ENCODE measurements at regions not wholly inside any gene's neighbourhood (a gene's known extent, or its start where the extent isn't known, plus 50 kb on each side); places are given as distances from the start of the nearest gene placed in this dataset.

DNA sequence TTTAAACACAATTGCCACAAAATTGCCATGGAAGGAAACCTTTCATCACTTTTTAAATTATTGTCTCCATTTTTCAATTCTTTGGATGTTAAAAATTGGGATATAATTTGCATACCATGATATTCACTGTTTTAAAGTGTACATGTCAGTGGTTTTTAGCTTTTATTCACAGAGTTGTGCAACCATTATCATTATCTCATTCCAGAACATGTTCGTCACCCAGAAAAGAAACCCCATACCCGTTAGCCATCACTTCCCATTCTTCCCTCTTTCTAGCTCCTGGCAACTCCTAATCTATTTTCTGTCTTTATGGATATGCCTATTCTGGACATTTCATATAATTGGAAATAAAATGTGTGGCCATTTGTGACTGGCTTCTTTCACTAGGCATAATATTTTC is 260.3 kb upstream of the FERD3L start:
- H3K27ac ChIP-seq (ENCODE audit: low read length in 2 of 2), result no peak overlapping the region
- no peaks in the 10 kb centered on the region for H3K4me1 Mint-ChIP-seq
- TF ChIP-seq EZH2 (IDR thresholded peaks at IDR 0.05; ENCODE audit: borderline replicate concordance, insufficient read depth, low read depth, low read length, poor library complexity, severe bottlenecking), result no peak
- TF ChIP-seq, protein P1, sequence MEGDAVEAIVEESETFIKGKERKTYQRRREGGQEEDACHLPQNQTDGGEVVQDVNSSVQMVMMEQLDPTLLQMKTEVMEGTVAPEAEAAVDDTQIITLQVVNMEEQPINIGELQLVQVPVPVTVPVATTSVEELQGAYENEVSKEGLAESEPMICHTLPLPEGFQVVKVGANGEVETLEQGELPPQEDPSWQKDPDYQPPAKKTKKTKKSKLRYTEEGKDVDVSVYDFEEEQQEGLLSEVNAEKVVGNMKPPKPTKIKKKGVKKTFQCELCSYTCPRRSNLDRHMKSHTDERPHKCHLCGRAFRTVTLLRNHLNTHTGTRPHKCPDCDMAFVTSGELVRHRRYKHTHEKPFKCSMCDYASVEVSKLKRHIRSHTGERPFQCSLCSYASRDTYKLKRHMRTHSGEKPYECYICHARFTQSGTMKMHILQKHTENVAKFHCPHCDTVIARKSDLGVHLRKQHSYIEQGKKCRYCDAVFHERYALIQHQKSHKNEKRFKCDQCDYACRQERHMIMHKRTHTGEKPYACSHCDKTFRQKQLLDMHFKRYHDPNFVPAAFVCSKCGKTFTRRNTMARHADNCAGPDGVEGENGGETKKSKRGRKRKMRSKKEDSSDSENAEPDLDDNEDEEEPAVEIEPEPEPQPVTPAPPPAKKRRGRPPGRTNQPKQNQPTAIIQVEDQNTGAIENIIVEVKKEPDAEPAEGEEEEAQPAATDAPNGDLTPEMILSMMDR (IDR thresholded peaks at IDR 0.05), result no peak
- no peak overlapping the region for H3K9ac ChIP-seq (ENCODE audit: low read length)
- no peaks in the 10 kb centered on the region for H3K79me2 ChIP-seq (ENCODE audit: control insufficient read depth, insufficient read depth, low read length)
- intact Hi-C loops (cut with micrococcal nuclease), result no loop called here
- H3K4me2 ChIP-seq (replicated peaks; ENCODE audit: low read depth, low read length, poor library complexity, severe bottlenecking), result no peak overlapping the region
- H3K4me3 Mint-ChIP-seq, result no peak overlapping the region
- H3K36me3 ChIP-seq (replicated peaks in 1 of 2; ENCODE audit: control extremely low read depth in 1 of 2, control insufficient read depth in 1 of 2, extremely low read depth in 1 of 2, insufficient read depth in 2 of 2, low read length in 1 of 2), result no peaks in the 10 kb centered on the region
- no peak for DNase-seq
- no peak overlapping the region for H3K4me3 ChIP-seq (ENCODE audit: control extremely low read depth in 1 of 5, extremely low read depth in 1 of 5, insufficient read depth in 1 of 5, low read depth in 2 of 5, low read length in 4 of 5)
- H3K9me3 Mint-ChIP-seq (ENCODE audit: insufficient read depth), result no peaks in the 10 kb centered on the region
- no CpG with 5 or more reads among the region's 2 CpGs for WGBS (ENCODE audit: insufficient coverage)
- ChIA-PET CTCF (no interaction called here), POLR2A (no interaction called here)
- H3K27ac Mint-ChIP-seq, result no peak overlapping the region
- H3K4me1 ChIP-seq (ENCODE audit: control insufficient read depth in 2 of 2, insufficient read depth in 2 of 2, low read length in 2 of 2), result no peaks in the 10 kb centered on the region
- no peaks in the 10 kb centered on the region for H3K9me3 ChIP-seq (ENCODE audit: control extremely low read depth in 1 of 3, control insufficient read depth in 2 of 3, insufficient read depth in 1 of 3, low read length in 2 of 3)
- no peaks in the 10 kb centered on the region for H3K27me3 ChIP-seq (replicated peaks in 1 of 4; ENCODE audit: control extremely low read depth in 1 of 4, control insufficient read depth in 3 of 4, insufficient read depth in 4 of 4, low read length in 3 of 4)
- no peak overlapping the region for H2AFZ ChIP-seq (ENCODE audit: insufficient read depth, low read depth, low read length, poor library complexity, severe bottlenecking)
- no peak for ATAC-seq (ENCODE audit: low read depth)
- no peaks in the 10 kb centered on the region for H3K27me3 Mint-ChIP-seq
- H4K20me1 ChIP-seq (ENCODE audit: control insufficient read depth, insufficient read depth, low read length, poor library complexity, severe bottlenecking), result no peaks in the 10 kb centered on the region

DNA sequence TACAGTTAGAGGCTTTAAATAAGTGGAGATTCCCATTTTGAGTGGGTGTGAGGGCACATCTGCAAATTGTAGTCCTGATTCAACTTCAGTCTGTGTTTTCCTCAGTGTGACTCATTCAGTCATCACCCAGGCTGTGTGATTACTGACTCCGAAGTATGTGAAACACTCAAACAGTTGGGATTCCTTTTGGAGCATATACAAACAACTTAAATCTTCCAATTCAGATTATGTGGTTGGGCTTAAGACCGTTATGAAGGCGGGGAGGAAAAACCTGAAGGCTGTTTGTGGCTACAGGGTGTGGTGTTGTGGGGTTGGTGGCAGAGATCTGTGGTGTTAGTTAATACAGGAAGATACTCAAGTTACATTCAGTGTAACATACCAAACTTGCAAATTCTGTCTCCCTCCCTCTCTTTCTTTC is 259.7 kb upstream of the FERD3L start:
- Mint-ChIP-seq H3K27me3 (no peaks in the 10 kb centered on the region), H3K9me3 (ENCODE audit: insufficient read depth) (no peaks in the 10 kb centered on the region), H3K27ac (no peak overlapping the region), H3K4me1 (no peaks in the 10 kb centered on the region), H3K4me3 (no peak overlapping the region)
- POLR2A ChIA-PET, result no interaction called here
- no peaks in the 10 kb centered on the region for H4K20me1 ChIP-seq (ENCODE audit: control insufficient read depth, insufficient read depth, low read length, poor library complexity, severe bottlenecking)
- no peaks in the 10 kb centered on the region for H3K27me3 ChIP-seq (replicated peaks in 1 of 4; ENCODE audit: control extremely low read depth in 1 of 4, control insufficient read depth in 3 of 4, insufficient read depth in 4 of 4, low read length in 3 of 4)
- no peak overlapping the region for H3K27ac ChIP-seq (ENCODE audit: low read length in 2 of 2)
- no peaks in the 10 kb centered on the region for H3K79me2 ChIP-seq (ENCODE audit: control insufficient read depth, insufficient read depth, low read length)
- CTCF ChIA-PET, result no interaction called here
- ATAC-seq (ENCODE audit: low read depth) (no peak), DNase-seq (no peak)
- H3K9me3 ChIP-seq (ENCODE audit: control extremely low read depth in 1 of 3, control insufficient read depth in 2 of 3, insufficient read depth in 1 of 3, low read length in 2 of 3), result no peaks in the 10 kb centered on the region
- H3K4me2 ChIP-seq (replicated peaks; ENCODE audit: low read depth, low read length, poor library complexity, severe bottlenecking), result no peak overlapping the region
- no peak overlapping the region for H3K4me3 ChIP-seq (ENCODE audit: control extremely low read depth in 1 of 5, extremely low read depth in 1 of 5, insufficient read depth in 1 of 5, low read depth in 2 of 5, low read length in 4 of 5)
- no peak overlapping the region for H3K9ac ChIP-seq (ENCODE audit: low read length)
- no peak overlapping the region for H2AFZ ChIP-seq (ENCODE audit: insufficient read depth, low read depth, low read length, poor library complexity, severe bottlenecking)
- TF ChIP-seq EZH2 (IDR thresholded peaks at IDR 0.05; ENCODE audit: borderline replicate concordance, insufficient read depth, low read depth, low read length, poor library complexity, severe bottlenecking), result no peak
- TF ChIP-seq, protein P1 (IDR thresholded peaks at IDR 0.05), result no peak
- no peaks in the 10 kb centered on the region for H3K36me3 ChIP-seq (replicated peaks in 1 of 2; ENCODE audit: control extremely low read depth in 1 of 2, control insufficient read depth in 1 of 2, extremely low read depth in 1 of 2, insufficient read depth in 2 of 2, low read length in 1 of 2)
- WGBS (ENCODE audit: insufficient coverage), result no CpG with 5 or more reads among the region's 3 CpGs
- no peaks in the 10 kb centered on the region for H3K4me1 ChIP-seq (ENCODE audit: control insufficient read depth in 2 of 2, insufficient read depth in 2 of 2, low read length in 2 of 2)
- intact Hi-C loops (cut with micrococcal nuclease), result no loop called here

All from B cell (primary cell).